ENCODE measurements at regions not wholly inside any gene's neighbourhood (a gene's known extent, or its start where the extent isn't known, plus 50 kb on each side); places are given as distances from the start of the nearest gene placed in this dataset.

- TF ChIP-seq EZH2 (IDR thresholded peaks at IDR 0.05; ENCODE audit: borderline replicate concordance, insufficient read depth, low read depth, low read length, poor library complexity, severe bottlenecking) (no peak), CTCF (IDR thresholded peaks at IDR 0.05) (no peak)
- H3K4me1 Mint-ChIP-seq, result no peaks in the 10 kb centered on the region
- ChIA-PET POLR2A (no interaction called here), CTCF (interaction anchor here (1.5 kb wide), 1 partner anchor 22 kb away, joined by 3 read pairs; no protein-coding TSS in a partner anchor)
- Histone ChIP-seq H3K36me3 (replicated peaks in 1 of 2; ENCODE audit: control extremely low read depth in 1 of 2, control insufficient read depth in 1 of 2, extremely low read depth in 1 of 2, insufficient read depth in 2 of 2, low read length in 1 of 2) (no peaks in the 10 kb centered on the region), H3K4me2 (replicated peaks; ENCODE audit: low read depth, low read length, poor library complexity, severe bottlenecking) (no peak overlapping the region), H4K20me1 (ENCODE audit: control insufficient read depth, insufficient read depth, low read length, poor library complexity, severe bottlenecking) (no peaks in the 10 kb centered on the region), H3K4me3 (ENCODE audit: control extremely low read depth in 1 of 5, extremely low read depth in 1 of 5, insufficient read depth in 1 of 5, low read depth in 2 of 5, low read length in 4 of 5) (no peak overlapping the region), H3K4me1 (ENCODE audit: control insufficient read depth in 2 of 2, insufficient read depth in 2 of 2, low read length in 2 of 2) (no peaks in the 10 kb centered on the region), H3K27me3 (replicated peaks in 1 of 4; ENCODE audit: control extremely low read depth in 1 of 4, control insufficient read depth in 3 of 4, insufficient read depth in 4 of 4, low read length in 3 of 4) (no peaks in the 10 kb centered on the region), H3K9me3 (ENCODE audit: control extremely low read depth in 1 of 3, control insufficient read depth in 2 of 3, insufficient read depth in 1 of 3, low read length in 2 of 3) (no peaks in the 10 kb centered on the region), H3K27ac (ENCODE audit: low read length in 2 of 2) (no peak overlapping the region), H2AFZ (ENCODE audit: insufficient read depth, low read depth, low read length, poor library complexity, severe bottlenecking) (no peak overlapping the region), H3K9ac (ENCODE audit: low read length) (no peak overlapping the region), H3K79me2 (ENCODE audit: control insufficient read depth, insufficient read depth, low read length) (no peaks in the 10 kb centered on the region)
- no CpG with 5 or more reads among the region's 1 CpG for WGBS (ENCODE audit: insufficient coverage)
- H3K27ac Mint-ChIP-seq, result no peak overlapping the region
- ATAC-seq (ENCODE audit: low read depth) (no peak), DNase-seq (no peak)
- H3K9me3 Mint-ChIP-seq (ENCODE audit: insufficient read depth), result no peaks in the 10 kb centered on the region
- H3K4me3 Mint-ChIP-seq, result no peak overlapping the region
- intact Hi-C loops (cut with micrococcal nuclease), result no loop called here
- peaks cover 21% of the 10 kb centered on the region for H3K27me3 Mint-ChIP-seq
These were observed 176.4 kb downstream of the CCDC71L start for GRCh38 chr7:106484562-106484961.

GRCh38 chr7:106482091-106482490 lies 178.9 kb downstream of the CCDC71L start:
- H3K27me3 ChIP-seq (replicated peaks in 1 of 4; ENCODE audit: control extremely low read depth in 1 of 4, control insufficient read depth in 3 of 4, insufficient read depth in 4 of 4, low read length in 3 of 4), result no peaks in the 10 kb centered on the region
- intact Hi-C loops (cut with micrococcal nuclease), result no loop called here
- H4K20me1 ChIP-seq (ENCODE audit: control insufficient read depth, insufficient read depth, low read length, poor library complexity, severe bottlenecking), result no peaks in the 10 kb centered on the region
- no peaks in the 10 kb centered on the region for H3K9me3 Mint-ChIP-seq (ENCODE audit: insufficient read depth)
- H3K4me2 ChIP-seq (replicated peaks; ENCODE audit: low read depth, low read length, poor library complexity, severe bottlenecking), result no peak overlapping the region
- H3K27me3 Mint-ChIP-seq, result peaks cover 16% of the 10 kb centered on the region
- no peaks in the 10 kb centered on the region for H3K4me1 Mint-ChIP-seq
- no peak overlapping the region for H3K4me3 ChIP-seq (ENCODE audit: control extremely low read depth in 1 of 5, extremely low read depth in 1 of 5, insufficient read depth in 1 of 5, low read depth in 2 of 5, low read length in 4 of 5)
- TF ChIP-seq CTCF (IDR thresholded peaks at IDR 0.05) (no peak), EZH2 (IDR thresholded peaks at IDR 0.05; ENCODE audit: borderline replicate concordance, insufficient read depth, low read depth, low read length, poor library complexity, severe bottlenecking) (no peak)
- no peak overlapping the region for H3K27ac Mint-ChIP-seq
- H3K36me3 ChIP-seq (replicated peaks in 1 of 2; ENCODE audit: control extremely low read depth in 1 of 2, control insufficient read depth in 1 of 2, extremely low read depth in 1 of 2, insufficient read depth in 2 of 2, low read length in 1 of 2), result no peaks in the 10 kb centered on the region
- no CpG with 5 or more reads among the region's 4 CpGs for WGBS (ENCODE audit: insufficient coverage)
- H2AFZ ChIP-seq (ENCODE audit: insufficient read depth, low read depth, low read length, poor library complexity, severe bottlenecking), result no peak overlapping the region
- ChIA-PET POLR2A (no interaction called here), CTCF (interaction anchor here (2.3 kb wide), 1 partner anchor 20 kb away, joined by 6 read pairs; no protein-coding TSS in a partner anchor)
- no peak overlapping the region for H3K4me3 Mint-ChIP-seq
- H3K4me1 ChIP-seq (ENCODE audit: control insufficient read depth in 2 of 2, insufficient read depth in 2 of 2, low read length in 2 of 2), result no peaks in the 10 kb centered on the region
- no peak for DNase-seq
- H3K79me2 ChIP-seq (ENCODE audit: control insufficient read depth, insufficient read depth, low read length), result no peaks in the 10 kb centered on the region
- no peak for ATAC-seq (ENCODE audit: low read depth)
- no peak overlapping the region for H3K27ac ChIP-seq (ENCODE audit: low read length in 2 of 2)
- no peak overlapping the region for H3K9ac ChIP-seq (ENCODE audit: low read length)
- H3K9me3 ChIP-seq (ENCODE audit: control extremely low read depth in 1 of 3, control insufficient read depth in 2 of 3, insufficient read depth in 1 of 3, low read length in 2 of 3), result no peaks in the 10 kb centered on the region
